ENCODE measurements at regions not wholly inside any gene's neighbourhood (a gene's known extent, or its start where the extent isn't known, plus 50 kb on each side); places are given as distances from the start of the nearest gene placed in this dataset.

GRCh38 chr12:84607170-84607819 is 305.3 kb downstream of the SLC6A15 start:
- H3K4me1 ChIP-seq (ENCODE audit: insufficient read depth, low read length, severe bottlenecking) = no peaks in the 10 kb centered on the region
- H2AFZ ChIP-seq (ENCODE audit: low read length) = no peak overlapping the region

GRCh38 chr12:84605983-84606382 is 306.6 kb downstream of the SLC6A15 start:
- no peak overlapping the region for H3K27ac ChIP-seq (ENCODE audit: low read depth, low read length, poor library complexity, severe bottlenecking)
- TF ChIP-seq EZH2 (IDR thresholded peaks at IDR 0.05; ENCODE audit: borderline replicate concordance, low read length) = no peak
- TF ChIP-seq, protein P1, sequence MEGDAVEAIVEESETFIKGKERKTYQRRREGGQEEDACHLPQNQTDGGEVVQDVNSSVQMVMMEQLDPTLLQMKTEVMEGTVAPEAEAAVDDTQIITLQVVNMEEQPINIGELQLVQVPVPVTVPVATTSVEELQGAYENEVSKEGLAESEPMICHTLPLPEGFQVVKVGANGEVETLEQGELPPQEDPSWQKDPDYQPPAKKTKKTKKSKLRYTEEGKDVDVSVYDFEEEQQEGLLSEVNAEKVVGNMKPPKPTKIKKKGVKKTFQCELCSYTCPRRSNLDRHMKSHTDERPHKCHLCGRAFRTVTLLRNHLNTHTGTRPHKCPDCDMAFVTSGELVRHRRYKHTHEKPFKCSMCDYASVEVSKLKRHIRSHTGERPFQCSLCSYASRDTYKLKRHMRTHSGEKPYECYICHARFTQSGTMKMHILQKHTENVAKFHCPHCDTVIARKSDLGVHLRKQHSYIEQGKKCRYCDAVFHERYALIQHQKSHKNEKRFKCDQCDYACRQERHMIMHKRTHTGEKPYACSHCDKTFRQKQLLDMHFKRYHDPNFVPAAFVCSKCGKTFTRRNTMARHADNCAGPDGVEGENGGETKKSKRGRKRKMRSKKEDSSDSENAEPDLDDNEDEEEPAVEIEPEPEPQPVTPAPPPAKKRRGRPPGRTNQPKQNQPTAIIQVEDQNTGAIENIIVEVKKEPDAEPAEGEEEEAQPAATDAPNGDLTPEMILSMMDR (IDR thresholded peaks at IDR 0.05; ENCODE audit: low read length) = no peak
- H3K27me3 ChIP-seq (ENCODE audit: insufficient read depth, low read length) = no peaks in the 10 kb centered on the region
- no peak overlapping the region for H3K4me3 ChIP-seq (ENCODE audit: low read depth, low read length, poor library complexity, severe bottlenecking)
- H3K4me2 ChIP-seq (ENCODE audit: low read length) = no peak overlapping the region
- H3K9me2 ChIP-seq (ENCODE audit: low read depth, low read length) = no peaks in the 10 kb centered on the region
- H3K9me3 ChIP-seq (ENCODE audit: low read length) = no peaks in the 10 kb centered on the region
- H3K79me2 ChIP-seq (ENCODE audit: insufficient read depth, low read length) = no peaks in the 10 kb centered on the region
- no peak overlapping the region for H2AFZ ChIP-seq (ENCODE audit: low read length)
- H3F3A ChIP-seq (ENCODE audit: insufficient read depth, low read length) = no peaks in the 10 kb centered on the region
- H4K20me1 ChIP-seq (ENCODE audit: insufficient read depth, low read length) = no peaks in the 10 kb centered on the region
- no peak overlapping the region for H3K9ac ChIP-seq (ENCODE audit: low read length)
- H3K36me3 ChIP-seq (ENCODE audit: insufficient read depth, low read length) = no peaks in the 10 kb centered on the region
- no peaks in the 10 kb centered on the region for H3K4me1 ChIP-seq (ENCODE audit: insufficient read depth, low read length, severe bottlenecking)

More at GRCh38 chr12:84607170-84607819, 305.3 kb downstream of the SLC6A15 start:
- Histone ChIP-seq H3F3A (ENCODE audit: insufficient read depth, low read length) (no peaks in the 10 kb centered on the region), H4K20me1 (ENCODE audit: insufficient read depth, low read length) (no peaks in the 10 kb centered on the region), H3K27ac (ENCODE audit: low read depth, low read length, poor library complexity, severe bottlenecking) (no peak overlapping the region), H3K27me3 (ENCODE audit: insufficient read depth, low read length) (no peaks in the 10 kb centered on the region), H3K79me2 (ENCODE audit: insufficient read depth, low read length) (no peaks in the 10 kb centered on the region), H3K9ac (ENCODE audit: low read length) (no peak overlapping the region), H3K9me2 (ENCODE audit: low read depth, low read length) (no peaks in the 10 kb centered on the region), H3K4me2 (ENCODE audit: low read length) (no peak overlapping the region), H3K36me3 (ENCODE audit: insufficient read depth, low read length) (no peaks in the 10 kb centered on the region), H3K9me3 (ENCODE audit: low read length) (no peaks in the 10 kb centered on the region), H3K4me3 (ENCODE audit: low read depth, low read length, poor library complexity, severe bottlenecking) (no peak overlapping the region)
- TF ChIP-seq EZH2 (IDR thresholded peaks at IDR 0.05; ENCODE audit: borderline replicate concordance, low read length) = no peak
- TF ChIP-seq, protein P1 (IDR thresholded peaks at IDR 0.05; ENCODE audit: low read length) = no peak

- TF ChIP-seq, protein P1 (IDR thresholded peaks at IDR 0.05; ENCODE audit: low read length) = no peak
- no peak for TF ChIP-seq EZH2 (IDR thresholded peaks at IDR 0.05; ENCODE audit: borderline replicate concordance, low read length)
- Histone ChIP-seq H3K36me3 (ENCODE audit: insufficient read depth, low read length) (no peaks in the 10 kb centered on the region), H3K9ac (ENCODE audit: low read length) (no peak overlapping the region), H3K9me3 (ENCODE audit: low read length) (no peaks in the 10 kb centered on the region), H3K4me1 (ENCODE audit: insufficient read depth, low read length, severe bottlenecking) (no peaks in the 10 kb centered on the region), H2AFZ (ENCODE audit: low read length) (no peak overlapping the region), H3K4me2 (ENCODE audit: low read length) (no peak overlapping the region), H3K79me2 (ENCODE audit: insufficient read depth, low read length) (no peaks in the 10 kb centered on the region), H3K4me3 (ENCODE audit: low read depth, low read length, poor library complexity, severe bottlenecking) (no peak overlapping the region), H3K27me3 (ENCODE audit: insufficient read depth, low read length) (no peaks in the 10 kb centered on the region), H3F3A (ENCODE audit: insufficient read depth, low read length) (no peaks in the 10 kb centered on the region), H3K9me2 (ENCODE audit: low read depth, low read length) (no peaks in the 10 kb centered on the region), H4K20me1 (ENCODE audit: insufficient read depth, low read length) (no peaks in the 10 kb centered on the region), H3K27ac (ENCODE audit: low read depth, low read length, poor library complexity, severe bottlenecking) (no peak overlapping the region)
These were observed 308.0 kb downstream of the SLC6A15 start for GRCh38 chr12:84604551-84604950.
